NCI-H748 (cell line): ENCODE measurements at regions not wholly inside any gene's neighbourhood (a gene's known extent, or its start where the extent isn't known, plus 50 kb on each side); places are given as distances from the start of the nearest gene placed in this dataset.
A peak's percentile ranks its signal among the peaks of the same experiment; 100 is the strongest.

Source experiments
- DNase-seq: peaks from one replicate; lab custom pipeline; 2025; ENCODE audit not compliant: unreplicated experiment; lab: John Stamatoyannopoulos, UW

GRCh38 chr7:25069900-25070443 lies 55.1 kb downstream of the CYCS start:
- peak; percentile 82 for DNase-seq

- DNase-seq = no peak
These were observed 56.4 kb downstream of the CYCS start for GRCh38 chr7:25068502-25069213.

GRCh38 chr7:25067726-25068501 lies 57.1 kb downstream of the CYCS start:
- DNase-seq = no peak

GRCh38 chr7:25066253-25066652 lies 58.8 kb downstream of the CYCS start:
- DNase-seq = no peak

- DNase-seq = no peak
These were observed 62.7 kb downstream of the CYCS start for GRCh38 chr7:25062380-25062779.

- DNase-seq = no peak
These were observed 64.5 kb downstream of the CYCS start for GRCh38 chr7:25060487-25061055.

- DNase-seq = no peak
These were observed 65.5 kb downstream of the CYCS start for GRCh38 chr7:25059576-25059975.

GRCh38 chr7:25056368-25056767 lies 68.7 kb downstream of the CYCS start:
- no peak for DNase-seq

- DNase-seq = no peak
These were observed 69.4 kb downstream of the CYCS start for GRCh38 chr7:25055520-25056220.

- DNase-seq = no peak
These were observed 70.1 kb downstream of the CYCS start for GRCh38 chr7:25054819-25055519.

- no peak for DNase-seq
These were observed 70.2 kb upstream of the OSBPL3 start for GRCh38 chr7:25050223-25050622.

GRCh38 chr7:25048444-25048834 lies 68.5 kb upstream of the OSBPL3 start:
- DNase-seq = no peak

GRCh38 chr7:25047571-25048443 lies 67.8 kb upstream of the OSBPL3 start:
- peak; percentile 10 for DNase-seq

GRCh38 chr7:25037325-25037724 lies 57.3 kb upstream of the OSBPL3 start:
- peak; percentile 88 for DNase-seq

GRCh38 chr7:25035274-25035673 lies 55.3 kb upstream of the OSBPL3 start:
- no peak for DNase-seq

GRCh38 chr7:25034136-25034535 lies 54.2 kb upstream of the OSBPL3 start:
- DNase-seq = no peak

GRCh38 chr7:25032774-25033743 lies 53.1 kb upstream of the OSBPL3 start:
- no peak for DNase-seq

- no peak for DNase-seq
These were observed 51.5 kb upstream of the OSBPL3 start for GRCh38 chr7:25031432-25031831.

- no peak for DNase-seq
These were observed 51.0 kb upstream of the OSBPL3 start for GRCh38 chr7:25031007-25031406.
